ENCODE measurements at regions not wholly inside any gene's neighbourhood (a gene's known extent, or its start where the extent isn't known, plus 50 kb on each side); places are given as distances from the start of the nearest gene placed in this dataset.

GRCh38 chr4:1488831-1489638 is 82.8 kb upstream of the NKX1-1 start:
- Histone ChIP-seq H3K4me1 (no peaks in the 10 kb centered on the region), H3K27ac (no peak overlapping the region), H3K27me3 (peaks cover 0 to 28% of the 10 kb centered on the region in 2 donors), H3K36me3 (no peaks in the 10 kb centered on the region), H3K4me3 (no peak overlapping the region), H3K9me3 (no peaks in the 10 kb centered on the region)
- DNase-seq, result no peak
- intact Hi-C loops (cut with DNase I; ENCODE audit: low total_unique reads), result no loop called here
- TF ChIP-seq POLR2A (IDR thresholded peaks at IDR 0.05), result no peak

GRCh38 chr4:1488357-1488756 is 82.1 kb upstream of the NKX1-1 start:
- intact Hi-C loops (cut with DNase I; ENCODE audit: low total_unique reads), result no loop called here
- H3K4me1 ChIP-seq, result no peaks in the 10 kb centered on the region
- no peak for DNase-seq
- no peak overlapping the region for H3K4me3 ChIP-seq
- peaks cover 0 to 30% of the 10 kb centered on the region in 2 donors for H3K27me3 ChIP-seq
- H3K36me3 ChIP-seq, result no peaks in the 10 kb centered on the region
- no peak for TF ChIP-seq POLR2A (IDR thresholded peaks at IDR 0.05)
- no peak for TF ChIP-seq CTCF (IDR thresholded peaks at IDR 0.05)
- no peaks in the 10 kb centered on the region for H3K9me3 ChIP-seq
- H3K27ac ChIP-seq, result no peak overlapping the region

GRCh38 chr4:1487761-1488160 is 81.5 kb upstream of the NKX1-1 start:
- Histone ChIP-seq H3K27me3 (peaks cover 0 to 30% of the 10 kb centered on the region in 2 donors), H3K4me3 (no peak overlapping the region), H3K27ac (no peak overlapping the region), H3K9me3 (no peaks in the 10 kb centered on the region), H3K36me3 (no peaks in the 10 kb centered on the region), H3K4me1 (no peaks in the 10 kb centered on the region)
- intact Hi-C loops (cut with DNase I; ENCODE audit: low total_unique reads), result no loop called here
- no peak for DNase-seq
- no peak for TF ChIP-seq POLR2A (IDR thresholded peaks at IDR 0.05)

GRCh38 chr4:1487106-1487505 is 80.9 kb upstream of the NKX1-1 start:
- intact Hi-C loops (cut with DNase I; ENCODE audit: low total_unique reads), result no loop called here
- Histone ChIP-seq H3K9me3 (no peaks in the 10 kb centered on the region), H3K27ac (no peak overlapping the region), H3K36me3 (no peaks in the 10 kb centered on the region), H3K4me3 (no peak overlapping the region), H3K4me1 (no peaks in the 10 kb centered on the region), H3K27me3 (peaks cover 0 to 30% of the 10 kb centered on the region in 2 donors)
- no peak for TF ChIP-seq POLR2A (IDR thresholded peaks at IDR 0.05)
- no peak for TF ChIP-seq CTCF (IDR thresholded peaks at IDR 0.05)
- DNase-seq, result no peak

GRCh38 chr4:1485280-1485679 is 79.0 kb upstream of the NKX1-1 start:
- intact Hi-C loops (cut with DNase I; ENCODE audit: low total_unique reads), result no loop called here
- Histone ChIP-seq H3K27me3 (peaks cover 0 to 17% of the 10 kb centered on the region in 2 donors), H3K27ac (no peak overlapping the region), H3K4me3 (no peak overlapping the region), H3K9me3 (peaks cover 0 to 3% of the 10 kb centered on the region in 2 donors), H3K36me3 (no peaks in the 10 kb centered on the region), H3K4me1 (no peaks in the 10 kb centered on the region)
- no peak for DNase-seq
- TF ChIP-seq CTCF (IDR thresholded peaks at IDR 0.05) (no peak), POLR2A (IDR thresholded peaks at IDR 0.05) (no peak)

GRCh38 chr4:1480720-1481119 is 74.5 kb upstream of the NKX1-1 start:
- no peaks in the 10 kb centered on the region for H3K4me1 ChIP-seq
- no peak overlapping the region for H3K27ac ChIP-seq
- intact Hi-C loops (cut with DNase I; ENCODE audit: low total_unique reads), result no loop called here
- H3K27me3 ChIP-seq, result peaks cover 0 to 7% of the 10 kb centered on the region in 2 donors
- no peak overlapping the region for H3K4me3 ChIP-seq
- H3K36me3 ChIP-seq, result no peaks in the 10 kb centered on the region
- DNase-seq, result no peak
- TF ChIP-seq POLR2A (IDR thresholded peaks at IDR 0.05) (no peak), CTCF (IDR thresholded peaks at IDR 0.05) (no peak)
- H3K9me3 ChIP-seq, result peaks cover 0 to 6% of the 10 kb centered on the region in 2 donors

All from uterus (tissue), 3 donors.